ENCODE measurements at regions not wholly inside any gene's neighbourhood (a gene's known extent, or its start where the extent isn't known, plus 50 kb on each side); places are given as distances from the start of the nearest gene placed in this dataset.
"Not testable (repeated sequence)": the region's sequence is repeated elsewhere in the genome, so short reads cannot be mapped to it uniquely, and the experiment has no call there.

GRCh38 chr5:42874621-42875198 is 63.0 kb upstream of the SELENOP start:
- no peak overlapping the region for H3K4me3 Mint-ChIP-seq
- peaks cover 2% of the 10 kb centered on the region for H3K9me3 Mint-ChIP-seq
- DNase-seq: no peak
- H3K36me3 Mint-ChIP-seq: no peaks in the 10 kb centered on the region
- H3K27ac Mint-ChIP-seq: no peak overlapping the region
- H3K27me3 Mint-ChIP-seq: peaks cover 7% of the 10 kb centered on the region
- no peaks in the 10 kb centered on the region for H3K4me1 Mint-ChIP-seq

GRCh38 chr5:42872865-42873264 is 61.2 kb upstream of the SELENOP start:
- H3K9me3 Mint-ChIP-seq: peaks cover 2% of the 10 kb centered on the region
- no peaks in the 10 kb centered on the region for H3K36me3 Mint-ChIP-seq
- no peak overlapping the region for H3K4me3 Mint-ChIP-seq
- DNase-seq: no peak
- H3K27me3 Mint-ChIP-seq: peaks cover 7% of the 10 kb centered on the region
- no peaks in the 10 kb centered on the region for H3K4me1 Mint-ChIP-seq
- H3K27ac Mint-ChIP-seq: no peak overlapping the region

GRCh38 chr5:42870882-42871418 is 59.3 kb upstream of the SELENOP start:
- DNase-seq: no peak
- H3K4me3 Mint-ChIP-seq: no peak overlapping the region
- no peaks in the 10 kb centered on the region for H3K4me1 Mint-ChIP-seq
- H3K27ac Mint-ChIP-seq: no peak overlapping the region
- no peaks in the 10 kb centered on the region for H3K36me3 Mint-ChIP-seq
- H3K27me3 Mint-ChIP-seq: peaks cover 14% of the 10 kb centered on the region
- peaks cover 6% of the 10 kb centered on the region for H3K9me3 Mint-ChIP-seq

GRCh38 chr5:42868417-42868816 is 56.7 kb upstream of the SELENOP start:
- not testable (repeated sequence) for DNase-seq, H3K4me1 Mint-ChIP-seq, H3K27ac Mint-ChIP-seq, H3K9me3 Mint-ChIP-seq, H3K4me3 Mint-ChIP-seq, H3K36me3 Mint-ChIP-seq
- H3K27me3 Mint-ChIP-seq: peaks cover 17% of the 10 kb centered on the region

GRCh38 chr5:42864749-42865148 is 53.1 kb upstream of the SELENOP start:
- H3K27ac Mint-ChIP-seq, H3K36me3 Mint-ChIP-seq: not testable (repeated sequence)
- H3K27me3 Mint-ChIP-seq: peaks cover 18% of the 10 kb centered on the region

More at GRCh38 chr5:42864749-42865148, 53.1 kb upstream of the SELENOP start:
- H3K4me1 Mint-ChIP-seq, DNase-seq, H3K4me3 Mint-ChIP-seq, H3K9me3 Mint-ChIP-seq: not testable (repeated sequence)

All from activated naive CD8-positive, alpha-beta T cell treated with anti-CD3 and anti-CD28 coated beads for 36 hours (primary cell).